KOPT-K1 (cell line): ENCODE measurements at regions not wholly inside any gene's neighbourhood (a gene's known extent, or its start where the extent isn't known, plus 50 kb on each side); places are given as distances from the start of the nearest gene placed in this dataset.

Source experiments
- H3K27ac ChIP-seq: fragments of 200-600 bp; sonication (generic); 2 replicates; pipeline ENCODE4 v1.5.1; 2016; ENCODE audit warnings: antibody characterized with exemption, mild to moderate bottlenecking, low read depth, low read length; ENCODE audit not compliant: poor library complexity, severe bottlenecking
- H3K36me3 ChIP-seq: fragments of 200-600 bp; sonication (generic); 2 replicates; pipeline ENCODE4 v1.5.1; 2017; ENCODE audit warnings: antibody characterized with exemption, mild to moderate bottlenecking, low read length, moderate library complexity; ENCODE audit not compliant: insufficient read depth
- H3K9me3 ChIP-seq: fragments of 200-600 bp; sonication (generic); 2 replicates; pipeline ENCODE4 v1.5.1; 2017; ENCODE audit warnings: antibody characterized with exemption, low read length, mild to moderate bottlenecking; ENCODE audit not compliant: insufficient read depth, poor library complexity, severe bottlenecking

GRCh38 chr22:19574247-19574646 is 50.0 kb upstream of the CLDN5 start:
- Histone ChIP-seq H3K27ac (no peak overlapping the region), H3K9me3 (no peaks in the 10 kb centered on the region), H3K36me3 (no peaks in the 10 kb centered on the region)

- Histone ChIP-seq H3K36me3 (no peaks in the 10 kb centered on the region), H3K27ac (no peak overlapping the region), H3K9me3 (no peaks in the 10 kb centered on the region)
Observed at GRCh38 chr22:19576460-19577421, 52.5 kb upstream of the CLDN5 start.

DNA sequence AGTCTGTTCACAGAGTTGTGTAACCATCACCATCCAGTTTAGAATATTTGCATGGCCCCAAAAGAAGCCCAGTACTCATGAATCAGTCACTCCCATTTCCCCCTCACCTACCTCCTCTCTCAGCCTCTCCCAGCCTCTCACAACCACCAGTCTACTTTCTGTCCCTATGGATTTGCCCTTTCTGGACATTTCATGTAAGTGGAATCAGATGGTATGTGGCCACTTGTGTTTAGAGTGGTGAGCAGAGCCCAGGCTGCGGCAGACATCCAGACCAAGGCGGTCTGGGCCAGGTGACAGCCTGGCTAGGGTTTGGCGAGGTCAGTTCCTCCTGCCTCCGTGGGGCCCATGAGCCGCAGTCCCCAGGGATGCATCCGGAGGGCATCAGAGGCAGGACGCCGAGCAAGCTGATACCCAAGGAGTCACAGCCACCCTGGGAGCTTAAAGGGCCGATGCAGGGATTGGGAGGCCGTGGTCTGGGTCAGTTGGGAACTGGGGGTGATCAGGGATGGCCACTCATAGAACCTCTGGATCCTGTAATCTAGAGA is 53.3 kb upstream of the CLDN5 start:
- Histone ChIP-seq H3K36me3 (no peaks in the 10 kb centered on the region), H3K9me3 (no peaks in the 10 kb centered on the region), H3K27ac (no peak overlapping the region)

- H3K36me3 ChIP-seq: no peaks in the 10 kb centered on the region
- peak overlapping the region; percentile 33 for H3K27ac ChIP-seq
- H3K9me3 ChIP-seq: no peaks in the 10 kb centered on the region
Observed at GRCh38 chr22:19578180-19579004, 54.2 kb upstream of the CLDN5 start.

GRCh38 chr22:19579115-19579811 is 55.1 kb upstream of the CLDN5 start:
- peak overlapping the region; percentile 33 for H3K27ac ChIP-seq
- no peaks in the 10 kb centered on the region for H3K36me3 ChIP-seq
- no peaks in the 10 kb centered on the region for H3K9me3 ChIP-seq

DNA sequence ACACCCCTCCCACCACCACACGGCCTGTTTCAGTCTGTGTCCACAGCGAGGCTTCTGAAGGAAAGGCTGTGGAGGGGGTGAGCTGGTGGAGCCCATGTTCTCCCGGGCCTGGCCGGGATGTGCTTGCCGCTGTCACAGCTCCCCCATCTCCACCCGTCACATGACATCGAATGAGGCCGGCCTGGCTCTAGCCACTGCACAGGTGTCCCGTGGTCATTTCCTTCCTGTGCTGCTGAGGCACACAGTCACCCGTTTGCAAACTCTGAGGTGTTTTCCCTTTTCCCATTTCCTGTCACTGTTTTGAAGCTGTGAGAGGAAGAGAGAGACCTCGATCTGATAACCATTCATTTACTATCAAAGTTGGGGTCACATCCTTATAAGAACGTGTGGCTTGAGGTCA is 55.7 kb upstream of the CLDN5 start:
- no peaks in the 10 kb centered on the region for H3K36me3 ChIP-seq
- H3K9me3 ChIP-seq: no peaks in the 10 kb centered on the region
- peak overlapping the region; percentile 33 for H3K27ac ChIP-seq

- H3K9me3 ChIP-seq: no peaks in the 10 kb centered on the region
- no peaks in the 10 kb centered on the region for H3K36me3 ChIP-seq
- peak overlapping the region; percentile 33 for H3K27ac ChIP-seq
Observed at GRCh38 chr22:19580291-19580890, 56.2 kb upstream of the CLDN5 start.

DNA sequence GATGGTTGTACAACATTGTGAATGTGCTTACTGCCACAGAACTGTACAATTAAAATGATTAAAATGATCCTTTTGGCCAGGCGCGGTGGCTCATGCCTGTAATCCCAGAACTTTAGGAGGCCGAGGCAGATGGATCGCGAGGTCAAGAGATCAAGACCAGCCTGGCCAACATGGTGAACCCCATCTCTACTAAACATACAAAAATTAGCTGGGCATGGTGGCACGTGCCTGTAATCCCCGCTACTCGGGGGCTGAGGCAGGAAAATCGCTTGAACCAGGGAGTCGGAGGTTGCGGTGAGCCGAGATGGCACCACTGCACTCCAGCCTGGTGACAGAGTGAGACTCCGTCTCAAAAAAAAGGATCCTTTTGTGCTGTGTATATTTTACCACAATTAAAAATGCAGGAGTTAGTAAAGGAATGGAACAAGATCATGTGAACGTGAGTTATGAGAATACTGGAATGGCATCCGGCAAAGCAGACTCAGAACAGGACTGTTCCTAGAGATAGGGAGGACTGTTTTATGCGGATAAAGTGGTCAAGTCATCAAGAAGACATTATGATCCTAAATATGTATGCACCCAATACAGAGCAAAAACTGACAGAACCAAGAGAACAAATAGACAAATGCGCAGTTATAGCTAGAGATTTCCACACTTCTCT is 58.0 kb upstream of the CLDN5 start:
- no peaks in the 10 kb centered on the region for H3K9me3 ChIP-seq
- no peaks in the 10 kb centered on the region for H3K36me3 ChIP-seq
- no peak overlapping the region for H3K27ac ChIP-seq

GRCh38 chr22:19586922-19587684 is 62.9 kb upstream of the CLDN5 start:
- H3K36me3 ChIP-seq: no peaks in the 10 kb centered on the region
- no peak overlapping the region for H3K27ac ChIP-seq
- H3K9me3 ChIP-seq: no peaks in the 10 kb centered on the region

GRCh38 chr22:19590696-19591095 is 66.5 kb upstream of the CLDN5 start:
- Histone ChIP-seq H3K27ac (no peak overlapping the region), H3K9me3 (no peaks in the 10 kb centered on the region), H3K36me3 (no peaks in the 10 kb centered on the region)

DNA sequence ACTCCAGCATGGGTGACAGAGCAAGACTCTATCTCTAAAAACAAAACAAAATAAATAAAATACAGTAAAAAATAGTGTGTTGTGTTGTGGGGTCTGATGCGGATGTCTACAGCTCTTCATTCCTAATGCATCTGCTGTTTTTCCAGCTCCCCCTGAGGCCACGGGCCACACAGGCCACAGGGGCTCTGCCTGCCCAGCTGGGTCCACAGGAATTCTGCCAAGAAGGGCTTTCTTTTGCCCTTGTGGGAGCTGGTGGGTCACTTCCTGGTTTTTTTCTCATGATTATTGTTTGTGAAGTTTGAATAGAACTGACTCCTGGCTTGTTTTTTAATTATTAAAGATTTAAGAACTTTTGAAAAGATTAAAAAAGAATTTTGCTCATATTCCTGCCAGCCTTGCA is 67.4 kb upstream of the CLDN5 start:
- no peaks in the 10 kb centered on the region for H3K9me3 ChIP-seq
- H3K36me3 ChIP-seq: no peaks in the 10 kb centered on the region

DNA sequence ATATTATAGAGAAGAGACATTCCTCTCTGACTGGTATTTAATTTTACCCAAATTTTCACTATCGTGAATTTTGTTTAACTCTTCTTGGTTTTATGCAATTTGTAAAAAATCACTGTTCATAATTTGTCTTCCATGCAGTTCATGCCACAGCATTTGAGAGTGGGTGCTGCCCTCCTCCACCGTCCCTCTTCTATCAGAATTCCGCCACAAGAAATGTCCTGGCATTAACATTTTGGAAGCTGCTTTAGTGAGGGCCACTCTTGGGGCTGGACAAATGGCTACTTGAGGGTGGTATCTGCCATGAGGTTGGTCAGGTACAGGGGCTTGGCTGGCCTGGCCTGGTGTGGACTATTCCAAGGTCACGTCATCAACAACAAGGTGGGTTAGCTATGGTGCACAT is 68.3 kb upstream of the CLDN5 start:
- Histone ChIP-seq H3K36me3 (no peaks in the 10 kb centered on the region), H3K27ac (no peak overlapping the region), H3K9me3 (no peaks in the 10 kb centered on the region)

More for the DNA sequence above, 67.4 kb upstream of the CLDN5 start:
- H3K27ac ChIP-seq: no peak overlapping the region

DNA sequence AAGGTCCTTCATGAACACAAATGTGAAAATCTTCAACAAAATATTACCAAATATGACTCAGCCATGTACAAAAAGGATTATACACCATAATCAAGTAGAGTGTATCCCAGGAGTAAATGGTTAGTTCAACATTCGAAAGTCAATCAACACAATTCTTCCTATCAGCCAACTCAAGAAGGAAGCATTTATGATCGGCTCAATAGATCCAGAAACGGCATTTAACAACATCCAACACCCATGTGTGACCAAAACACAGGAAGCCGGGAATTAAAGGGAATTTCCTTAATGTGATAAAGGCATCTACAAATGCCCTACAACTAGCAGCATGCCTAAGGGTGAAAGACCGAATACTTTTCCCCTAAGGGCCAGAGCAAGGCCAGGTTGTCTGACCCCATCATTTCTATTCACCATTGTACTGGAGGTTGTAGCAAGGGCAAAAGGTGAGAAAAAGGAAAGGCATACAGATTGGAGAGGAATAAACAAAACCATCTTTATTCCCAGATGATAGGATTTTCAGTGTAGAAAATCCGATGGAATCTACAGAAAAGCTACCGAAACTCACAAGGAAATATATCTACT is 69.9 kb upstream of the CLDN5 start:
- Histone ChIP-seq H3K9me3 (no peaks in the 10 kb centered on the region), H3K27ac (no peak overlapping the region), H3K36me3 (no peaks in the 10 kb centered on the region)
